GM18507 (cell line): ENCODE measurements at regions not wholly inside any gene's neighbourhood (a gene's known extent, or its start where the extent isn't known, plus 50 kb on each side); places are given as distances from the start of the nearest gene placed in this dataset.
"Not testable (repeated sequence)": the region's sequence is repeated elsewhere in the genome, so short reads cannot be mapped to it uniquely, and the experiment has no call there.

Experiments used
- DNase-seq: peaks from one replicate; pipeline ENCODE4 v3.0.0; 2011; ENCODE audit warnings: low read depth; ENCODE audit not compliant: insufficient read length; ENCODE audit errors: extremely low spot score
- FAIRE-seq: peaks from 2 replicates; lab custom pipeline; 2011; peaks lifted over from hg19 to GRCh38; lab: Jason Lieb, UNC

GRCh38 chr2:111473522-111473921 lies 352.8 kb downstream of the BCL2L11 start:
- DNase-seq, result not testable (repeated sequence)
- FAIRE-seq, result peak; percentile 50

GRCh38 chr2:111474198-111474705 lies 353.5 kb downstream of the BCL2L11 start:
- not testable (repeated sequence) for FAIRE-seq, DNase-seq

DNA sequence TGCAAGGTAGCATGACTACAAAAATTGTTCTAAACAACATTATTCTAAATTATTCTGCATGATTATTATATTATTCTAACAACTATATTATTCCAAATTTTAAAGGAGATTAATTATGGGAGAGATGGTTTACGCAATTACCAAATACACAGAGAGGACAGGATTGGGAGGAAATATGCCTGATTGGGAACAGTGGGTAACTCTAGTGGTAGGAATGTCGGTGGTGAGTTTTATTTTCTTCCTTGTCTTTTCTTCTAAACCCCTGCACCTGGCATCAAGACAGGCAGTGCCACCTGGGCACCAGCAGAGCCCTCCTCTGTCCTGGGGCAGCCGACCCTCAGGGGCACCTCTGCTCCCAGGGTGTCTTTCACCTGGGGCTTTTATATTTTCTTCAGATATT lies 357.6 kb downstream of the BCL2L11 start:
- not testable (repeated sequence) for DNase-seq, FAIRE-seq

- FAIRE-seq, result peak; percentile 73
Measured at GRCh38 chr2:111478871-111479318, 358.2 kb downstream of the BCL2L11 start.

DNA sequence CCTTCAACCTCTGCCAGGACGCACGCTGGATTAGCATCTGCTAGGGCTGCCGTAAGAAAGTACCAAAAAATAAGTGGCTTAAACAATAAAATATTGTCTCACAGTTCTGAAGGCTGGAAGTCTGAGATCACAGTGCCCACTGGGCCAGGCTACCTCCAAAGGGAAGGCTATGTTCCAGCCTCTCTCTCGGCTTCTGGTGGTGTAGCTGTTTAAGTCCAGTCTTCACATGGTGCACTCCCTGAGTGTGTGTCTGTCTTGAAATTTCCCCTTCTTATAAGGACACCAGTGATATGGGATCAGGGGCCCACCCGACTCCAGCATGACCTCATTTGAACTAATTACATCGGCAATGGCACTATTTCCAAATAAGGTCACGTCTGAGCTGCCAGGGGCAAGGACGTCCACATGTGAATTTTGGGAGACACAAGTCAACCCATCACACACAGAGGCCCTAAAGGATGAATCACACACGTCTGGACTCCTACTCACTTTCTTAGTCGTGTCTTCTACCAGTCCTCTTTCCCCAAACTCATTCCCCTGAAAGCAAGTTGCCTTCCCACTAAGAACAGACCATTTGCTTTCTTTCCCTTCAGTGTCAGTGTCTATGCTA lies 359.4 kb downstream of the BCL2L11 start:
- not testable (repeated sequence) for FAIRE-seq, DNase-seq

More at GRCh38 chr2:111478871-111479318, 358.2 kb downstream of the BCL2L11 start:
- not testable (repeated sequence) for DNase-seq

- not testable (repeated sequence) for FAIRE-seq, DNase-seq
Measured at GRCh38 chr2:111480633-111481032, 359.9 kb downstream of the BCL2L11 start.

- DNase-seq, FAIRE-seq: not testable (repeated sequence)
Measured at GRCh38 chr2:111481219-111481618, 360.5 kb downstream of the BCL2L11 start.

DNA sequence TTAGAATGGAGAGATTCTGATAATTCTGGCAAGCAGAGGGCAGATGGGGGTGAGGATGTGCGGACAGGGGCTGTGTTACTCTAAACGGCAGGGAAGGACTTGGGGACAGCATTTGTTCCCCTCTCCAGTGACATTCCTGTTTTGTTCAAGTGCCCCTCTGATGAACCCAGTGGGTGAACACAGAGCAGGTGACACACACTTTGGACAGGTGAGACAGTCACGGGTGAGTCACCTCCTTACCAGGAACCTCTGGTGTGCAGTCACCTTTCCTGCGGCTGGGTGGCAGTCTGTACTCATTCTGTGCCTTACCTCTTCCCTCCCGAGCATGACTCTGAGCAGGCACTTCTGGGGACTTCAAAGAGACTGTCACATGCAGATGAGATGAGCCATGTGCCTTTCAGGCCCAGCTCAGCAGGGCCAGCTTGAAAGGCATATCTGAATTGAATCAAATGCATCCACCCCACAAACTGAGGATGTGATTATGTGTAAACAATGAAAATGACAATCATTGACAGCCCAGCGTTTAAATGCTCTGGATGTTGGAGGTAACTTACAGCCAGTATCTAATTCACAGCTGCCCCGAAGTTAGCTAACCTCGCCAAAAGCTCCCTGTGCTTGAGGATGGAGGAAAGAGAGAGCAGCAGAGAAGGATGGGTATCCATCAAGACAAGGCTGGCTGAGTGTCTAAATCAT lies 362.4 kb downstream of the BCL2L11 start:
- not testable (repeated sequence) for DNase-seq
- FAIRE-seq, result peak; percentile 81

GRCh38 chr2:111484097-111484496 lies 363.4 kb downstream of the BCL2L11 start:
- FAIRE-seq, DNase-seq: not testable (repeated sequence)

DNA sequence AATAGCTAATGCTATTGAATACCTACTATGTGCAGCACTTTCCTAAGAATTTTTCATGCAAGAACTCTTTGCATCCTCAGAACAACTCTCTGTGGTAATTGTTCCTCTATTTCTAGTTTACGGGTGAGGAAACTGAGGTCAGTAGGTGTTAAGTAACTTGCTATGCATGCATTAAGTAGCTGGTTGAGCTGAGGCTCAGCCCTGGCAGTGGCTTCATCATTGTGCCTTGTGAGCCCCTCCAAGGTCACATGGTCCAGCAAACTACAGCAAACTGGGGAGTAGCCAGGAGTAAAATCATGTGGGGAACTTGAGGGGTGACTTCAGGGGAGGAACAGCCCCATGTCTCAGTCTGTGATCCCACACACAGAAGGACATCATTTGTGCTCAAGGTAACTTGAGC lies 365.2 kb downstream of the BCL2L11 start:
- not testable (repeated sequence) for FAIRE-seq, DNase-seq

- not testable (repeated sequence) for DNase-seq, FAIRE-seq
Measured at GRCh38 chr2:111488451-111488850, 367.7 kb downstream of the BCL2L11 start.

DNA sequence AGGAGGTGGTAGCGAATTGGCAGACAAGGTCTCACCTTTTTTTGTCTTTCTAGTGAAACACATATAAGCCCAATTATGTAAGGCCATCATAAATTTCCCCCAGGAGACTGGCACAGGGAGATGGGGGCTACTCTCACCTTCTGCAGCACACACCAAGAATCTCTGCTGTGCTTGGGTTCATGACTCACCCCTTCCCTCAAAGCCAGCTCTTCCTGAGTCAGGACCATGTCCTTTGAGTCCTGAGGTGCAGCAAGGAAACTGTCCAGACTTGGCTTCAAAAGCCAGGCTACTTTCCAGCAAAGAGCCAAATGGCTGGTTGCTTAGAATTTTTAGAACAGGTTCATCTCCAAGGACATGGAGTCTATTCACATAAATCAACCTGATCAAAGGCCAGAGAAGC lies 368.7 kb downstream of the BCL2L11 start:
- FAIRE-seq, DNase-seq: not testable (repeated sequence)

- FAIRE-seq, DNase-seq: not testable (repeated sequence)
Measured at GRCh38 chr2:111491181-111491580, 370.5 kb downstream of the BCL2L11 start.

- not testable (repeated sequence) for DNase-seq, FAIRE-seq
Measured at GRCh38 chr2:111491614-111492013, 370.9 kb downstream of the BCL2L11 start.

- not testable (repeated sequence) for FAIRE-seq
Measured at GRCh38 chr2:111492995-111493719, 372.4 kb downstream of the BCL2L11 start.

DNA sequence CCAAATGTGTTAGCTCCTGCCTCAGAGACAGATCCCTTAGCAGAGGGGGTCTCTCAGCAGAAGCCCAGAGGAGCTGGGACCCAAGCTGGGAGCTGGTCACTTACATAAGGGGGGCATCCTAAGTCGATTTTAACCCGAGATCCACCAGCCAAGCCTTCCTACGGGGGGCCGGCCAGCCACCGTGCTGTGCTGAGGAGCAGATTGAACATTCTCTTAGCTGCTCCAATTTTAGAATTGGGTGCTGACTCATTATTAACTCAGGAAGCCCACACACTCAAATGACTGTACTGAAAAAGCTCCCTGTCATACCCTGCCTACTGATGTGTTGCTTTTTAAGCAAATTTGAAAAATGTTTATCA lies 373.0 kb downstream of the BCL2L11 start:
- peak; percentile 64 for FAIRE-seq
- DNase-seq, result not testable (repeated sequence)

More at GRCh38 chr2:111492995-111493719, 372.4 kb downstream of the BCL2L11 start:
- DNase-seq, result not testable (repeated sequence)

GRCh38 chr2:111494288-111494980 lies 373.7 kb downstream of the BCL2L11 start:
- peak; percentile 71 for FAIRE-seq
- DNase-seq, result not testable (repeated sequence)

DNA sequence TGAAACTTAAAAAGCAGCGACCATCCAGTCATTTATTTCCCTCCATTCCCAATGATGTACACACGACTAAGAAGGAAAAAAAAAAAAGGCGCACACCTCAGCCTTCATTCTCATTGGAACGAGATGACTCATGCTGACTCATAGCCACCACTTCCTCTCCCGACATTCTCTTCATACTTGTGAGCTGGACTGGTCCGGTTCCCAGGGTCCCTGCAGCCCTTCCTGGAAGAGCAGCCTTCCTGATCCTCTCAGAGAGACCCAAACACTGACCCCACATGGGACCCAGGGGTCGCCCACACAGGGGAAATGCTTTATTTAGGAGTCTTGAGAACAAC lies 374.2 kb downstream of the BCL2L11 start:
- peak; percentile 55 for FAIRE-seq
- DNase-seq, result not testable (repeated sequence)

DNA sequence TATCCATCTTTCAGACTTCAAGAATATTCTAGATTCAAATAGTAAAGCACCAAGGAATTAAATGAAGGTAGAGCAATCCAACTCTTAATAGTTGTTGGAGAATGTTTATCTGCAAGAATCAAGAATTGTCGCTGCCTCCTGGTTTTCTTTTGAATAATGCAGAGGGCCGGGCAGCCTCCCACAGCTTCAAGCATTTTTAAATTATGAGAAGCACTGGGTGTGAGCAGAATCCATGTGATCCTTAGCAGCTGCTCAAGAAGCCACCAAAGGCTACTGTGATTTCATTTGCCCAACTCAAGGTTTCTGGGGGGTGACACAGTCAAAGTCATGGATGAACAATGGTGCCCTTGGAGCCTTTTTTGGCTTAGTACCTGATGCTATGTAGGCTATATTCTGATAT lies 374.9 kb downstream of the BCL2L11 start:
- FAIRE-seq, DNase-seq: not testable (repeated sequence)
